ENCODE measurements at regions not wholly inside any gene's neighbourhood (a gene's known extent, or its start where the extent isn't known, plus 50 kb on each side); places are given as distances from the start of the nearest gene placed in this dataset.

DNA sequence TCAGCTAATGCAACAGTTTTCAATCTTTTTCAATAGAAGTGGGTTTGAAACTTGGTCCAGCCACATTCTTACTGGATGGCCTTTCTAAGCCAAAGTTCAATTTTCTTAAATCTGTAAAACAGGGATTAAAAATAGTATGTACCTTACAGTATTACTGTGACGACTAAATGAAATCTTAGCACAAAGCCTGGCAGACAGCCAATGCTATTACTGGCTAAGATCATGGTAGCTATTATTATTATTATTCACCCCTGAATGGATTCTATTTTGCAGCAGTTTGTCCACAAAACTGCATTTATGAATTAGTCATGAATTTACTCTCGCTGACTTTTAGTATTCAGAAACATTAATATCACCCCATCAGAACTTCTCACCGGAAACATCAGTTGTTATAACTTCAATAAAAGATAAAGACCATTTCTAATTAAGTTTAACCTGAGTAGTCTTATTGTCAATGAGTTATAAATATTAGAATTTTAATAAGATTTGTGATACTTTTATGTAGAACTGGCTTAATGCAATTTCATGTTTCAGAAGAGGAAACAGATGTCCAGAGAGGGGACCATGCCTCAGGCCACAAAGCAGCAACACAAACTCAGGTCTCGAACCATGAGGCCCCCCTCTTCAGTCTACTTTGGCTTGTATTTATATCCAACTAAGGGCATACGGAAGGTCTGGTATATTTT lies 468.2 kb downstream of the ARHGEF28 start:
- DNase-seq (ENCODE audit: low read depth in 2 of 2): no peak

DNA sequence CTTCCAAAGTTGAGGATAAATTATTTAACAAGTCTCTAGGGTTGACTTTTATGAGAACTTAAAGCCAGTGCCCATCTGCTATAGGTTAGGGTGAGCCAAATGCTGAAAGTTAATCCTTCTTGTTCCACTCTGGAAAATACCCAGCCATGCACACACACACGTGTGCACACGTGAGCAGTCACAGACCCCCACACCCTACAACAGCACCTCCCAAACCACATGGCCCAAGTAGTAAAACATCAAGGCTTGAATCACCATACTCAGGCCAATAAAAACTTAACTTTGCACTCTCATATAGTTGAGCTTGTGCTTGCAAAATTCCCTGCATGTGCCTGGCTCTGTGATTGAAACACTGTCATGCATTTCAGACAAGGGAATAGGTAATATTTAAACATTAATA lies 467.6 kb downstream of the ARHGEF28 start:
- DNase-seq (ENCODE audit: low read depth in 2 of 2): no peak

DNA sequence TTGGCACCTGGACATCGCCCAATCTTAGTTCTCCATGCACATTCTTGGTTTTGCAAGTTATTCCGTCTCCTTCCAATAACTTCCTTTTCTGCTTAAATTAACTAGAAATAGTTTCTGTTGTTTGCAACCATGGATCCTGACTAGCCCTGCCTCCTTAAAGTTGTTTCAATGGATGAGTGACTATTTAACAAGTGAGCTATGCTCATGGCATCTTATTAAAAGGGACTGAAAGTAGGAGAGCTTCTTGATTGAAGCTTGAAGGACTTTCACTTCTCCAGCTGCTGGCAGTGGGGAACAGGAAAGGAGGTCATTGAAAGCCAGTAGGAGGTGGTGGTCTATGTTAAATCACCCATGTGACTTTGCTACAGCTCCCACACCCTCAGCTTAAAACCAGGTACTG lies 466.8 kb downstream of the ARHGEF28 start:
- no peak for DNase-seq (ENCODE audit: low read depth in 2 of 2)

DNA sequence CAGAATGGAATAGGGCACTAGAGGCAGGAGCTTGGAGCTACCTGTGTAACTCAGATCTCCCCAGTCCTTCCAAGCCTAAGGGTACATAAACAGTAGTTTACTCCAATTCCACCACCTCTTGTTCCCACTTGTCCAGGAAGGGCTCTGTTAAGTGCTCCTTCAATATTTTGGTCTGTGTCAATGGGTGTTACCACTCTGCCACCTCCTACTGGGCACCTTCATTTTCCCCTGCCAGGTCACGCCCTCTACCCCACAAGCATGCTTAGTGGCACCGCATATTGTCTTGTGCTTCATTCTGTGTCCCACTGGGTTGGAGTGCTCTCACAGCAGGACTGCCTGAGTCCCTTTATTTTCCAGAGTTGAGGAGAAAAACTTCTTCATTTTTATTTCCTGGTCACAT lies 459.8 kb downstream of the ARHGEF28 start:
- DNase-seq (ENCODE audit: low read depth in 2 of 2): no peak

DNA sequence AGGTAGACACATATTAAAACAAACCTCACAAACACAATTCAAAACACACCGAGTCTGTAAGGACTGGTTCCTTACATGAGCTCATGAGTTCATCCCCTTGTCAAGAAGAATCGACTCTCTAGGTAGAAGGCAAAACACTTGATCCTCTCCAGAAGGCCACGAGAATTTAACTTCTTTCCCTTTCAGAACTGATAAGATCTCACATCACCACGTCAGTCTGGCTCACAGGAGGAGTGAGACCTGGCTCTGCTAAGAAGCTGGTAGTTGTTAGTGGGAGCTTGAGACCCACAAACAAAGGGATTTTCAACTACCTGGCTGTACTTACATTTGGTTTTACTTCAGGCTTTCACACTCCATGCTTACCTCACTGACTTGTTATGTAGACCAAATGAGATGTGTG lies 459.2 kb downstream of the ARHGEF28 start:
- no peak for DNase-seq (ENCODE audit: low read depth in 2 of 2)

DNA sequence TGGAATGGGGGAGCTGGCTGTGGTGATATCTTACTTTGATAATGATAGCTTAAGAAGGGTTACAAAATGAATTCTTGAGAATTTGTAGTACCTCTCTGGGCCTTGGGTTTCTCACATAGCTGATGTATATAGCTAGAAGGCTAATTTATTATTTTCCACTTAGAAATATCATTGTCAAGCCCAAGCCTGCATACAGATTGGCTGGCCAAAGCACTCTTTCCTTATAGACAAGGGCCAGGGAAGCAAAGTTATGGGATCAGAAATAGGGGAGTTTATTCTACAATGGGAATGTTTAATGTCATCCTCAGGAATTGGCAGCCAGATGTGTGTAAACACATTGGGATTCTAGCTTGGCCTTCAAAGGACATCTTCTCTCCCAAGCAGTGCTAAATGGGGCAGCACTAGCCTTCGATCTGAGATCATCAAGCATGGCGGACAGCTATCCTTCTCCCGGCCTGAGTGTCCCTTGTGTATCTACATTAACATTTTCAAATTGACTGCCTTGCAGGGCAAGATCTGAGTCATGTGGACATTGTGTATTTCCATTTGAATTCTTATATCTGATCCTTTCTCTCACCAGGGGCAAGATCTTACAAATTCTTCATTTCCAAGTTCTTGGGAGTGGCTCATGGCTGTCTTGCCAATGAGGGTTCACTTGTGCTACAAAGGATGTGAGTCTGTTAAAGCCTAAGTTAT lies 457.2 kb downstream of the ARHGEF28 start:
- no peak for DNase-seq (ENCODE audit: low read depth in 2 of 2)

DNA sequence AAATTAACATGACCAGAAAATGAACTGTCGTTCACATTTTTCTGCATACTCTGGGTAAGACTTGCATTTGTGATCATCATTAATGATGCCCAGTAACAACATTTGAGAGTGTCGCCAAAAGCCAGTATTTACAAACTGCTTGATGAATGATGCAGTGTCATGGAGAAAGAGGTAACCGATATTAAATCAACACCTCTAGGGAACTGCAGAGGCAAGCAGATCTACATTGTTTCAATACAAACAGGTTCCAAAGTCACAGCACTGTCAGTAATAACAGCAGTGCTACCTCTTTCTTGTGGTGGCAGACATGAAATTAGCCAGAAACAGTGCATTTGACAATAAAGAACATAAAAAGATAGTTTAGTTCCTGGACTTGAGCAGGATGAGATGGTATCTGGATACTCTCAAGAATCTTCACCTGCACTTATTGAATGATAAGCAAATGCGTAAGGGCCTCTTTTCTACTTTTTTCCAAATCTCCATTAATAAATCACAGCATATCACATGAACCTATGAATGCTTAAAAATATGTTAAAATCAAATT lies 456.6 kb downstream of the ARHGEF28 start:
- no peak for DNase-seq (ENCODE audit: low read depth in 2 of 2)

DNA sequence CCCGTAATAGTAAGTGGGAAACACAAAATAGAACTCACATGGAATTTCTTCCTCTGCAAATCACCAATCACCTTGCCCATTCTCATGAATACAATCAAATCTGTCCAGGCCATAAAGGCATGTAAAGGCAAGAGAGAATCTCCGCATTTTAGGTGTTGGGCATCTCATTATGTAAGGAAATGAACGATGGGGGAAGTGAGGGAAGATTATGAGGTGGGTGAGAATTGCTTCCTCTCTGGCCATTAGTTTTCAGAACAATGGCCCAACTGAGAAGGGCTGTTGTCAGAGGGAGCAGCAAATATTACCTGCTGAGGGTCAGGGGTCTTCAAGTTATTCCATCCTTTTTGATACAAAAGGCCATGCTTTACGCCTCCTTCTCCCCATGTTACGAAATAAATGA lies 455.1 kb downstream of the ARHGEF28 start:
- DNase-seq (ENCODE audit: low read depth in 2 of 2): no peak

DNA sequence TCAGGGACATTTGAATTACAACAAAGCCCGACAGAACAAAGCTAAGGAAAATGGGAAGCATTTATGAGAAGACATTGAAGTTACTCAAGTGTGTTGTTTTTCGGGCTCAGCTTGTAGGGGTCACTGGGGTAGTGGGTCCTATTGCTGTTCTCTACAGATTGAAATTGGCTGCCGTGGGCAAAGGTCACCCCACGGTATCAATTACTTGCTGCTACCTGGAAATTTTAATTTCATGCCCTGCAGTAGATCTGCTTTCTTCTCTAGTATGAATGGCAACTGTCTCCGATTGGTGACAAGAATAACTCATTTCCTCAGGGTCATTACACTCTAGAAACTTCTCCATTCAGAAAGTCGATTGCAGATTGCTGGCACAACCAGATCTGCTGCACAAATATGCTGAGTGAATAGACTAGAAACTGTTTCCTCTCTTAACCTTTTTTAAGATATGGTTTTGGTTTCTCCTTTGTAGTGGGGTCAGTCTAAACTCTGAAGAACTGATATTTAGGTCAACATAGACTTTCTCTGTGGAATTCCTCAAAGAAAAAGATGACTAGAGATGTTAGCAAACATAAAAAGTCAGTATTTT lies 454.1 kb downstream of the ARHGEF28 start:
- DNase-seq (ENCODE audit: low read depth in 2 of 2): no peak

DNA sequence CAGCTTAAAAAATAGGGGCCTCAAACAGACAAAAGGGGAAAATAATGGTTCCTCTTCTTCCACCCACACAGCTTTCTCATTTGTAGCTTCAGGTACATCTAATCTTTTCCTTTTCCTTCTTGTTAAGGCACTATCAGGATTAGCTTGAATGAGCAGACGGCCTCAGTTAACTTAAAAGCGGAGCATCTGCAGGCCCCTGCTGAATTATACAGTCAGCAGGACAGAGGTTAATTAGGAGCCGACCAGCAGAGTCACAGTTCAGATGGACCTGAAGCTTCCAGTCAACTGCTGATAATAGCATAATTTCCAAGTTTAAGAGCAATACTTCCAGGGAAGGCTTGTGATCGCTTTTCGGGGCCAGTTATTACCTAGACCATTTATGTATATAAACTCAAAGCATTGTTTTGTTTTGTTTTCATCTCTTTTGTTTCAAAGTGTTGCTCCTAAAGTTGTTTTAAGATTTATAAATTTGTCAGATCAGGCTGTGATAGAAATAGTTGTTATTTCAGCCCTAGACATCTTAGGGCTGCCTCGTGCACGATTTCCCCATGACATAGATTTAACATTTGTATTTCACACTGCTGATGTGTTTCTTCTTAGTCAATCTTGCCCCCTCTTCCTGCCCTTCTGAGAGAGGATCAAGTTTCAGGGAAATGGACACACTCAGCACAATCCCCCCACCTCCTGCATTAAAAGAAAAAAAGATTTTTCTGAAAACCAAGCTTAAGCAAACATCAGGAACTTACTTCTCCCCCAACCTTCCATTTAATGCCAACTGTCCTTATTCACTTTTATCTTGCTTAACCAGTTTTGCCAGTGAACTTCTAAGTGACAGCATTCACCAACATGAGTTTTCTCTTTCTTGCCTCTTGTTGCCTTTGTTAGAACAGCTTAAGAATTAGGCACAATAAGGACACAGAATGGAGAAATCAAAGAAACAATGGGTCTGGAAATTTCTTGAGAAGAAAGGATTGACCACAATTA lies 449.8 kb downstream of the ARHGEF28 start:
- DNase-seq (ENCODE audit: low read depth in 2 of 2): no peak

DNA sequence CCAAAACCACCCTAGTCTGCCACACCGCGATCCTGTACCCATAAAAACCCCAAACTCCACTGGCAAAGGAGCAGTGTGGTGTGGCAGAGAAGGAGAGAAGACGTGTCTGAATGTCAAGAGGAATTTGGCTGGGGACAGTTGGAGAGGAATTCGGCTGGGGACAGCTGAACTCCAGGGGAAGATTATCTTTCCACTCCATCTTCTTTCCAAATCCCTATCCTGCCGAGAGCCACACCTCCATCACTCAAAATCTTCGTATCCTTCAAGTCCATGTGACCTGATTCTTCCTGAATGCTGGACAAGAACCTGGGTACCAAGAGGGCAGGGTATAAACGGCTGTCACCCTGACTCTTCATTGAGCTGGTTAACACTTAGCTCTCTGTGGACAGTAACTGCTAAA lies 448.1 kb downstream of the ARHGEF28 start:
- no peak for DNase-seq (ENCODE audit: low read depth in 2 of 2)

DNA sequence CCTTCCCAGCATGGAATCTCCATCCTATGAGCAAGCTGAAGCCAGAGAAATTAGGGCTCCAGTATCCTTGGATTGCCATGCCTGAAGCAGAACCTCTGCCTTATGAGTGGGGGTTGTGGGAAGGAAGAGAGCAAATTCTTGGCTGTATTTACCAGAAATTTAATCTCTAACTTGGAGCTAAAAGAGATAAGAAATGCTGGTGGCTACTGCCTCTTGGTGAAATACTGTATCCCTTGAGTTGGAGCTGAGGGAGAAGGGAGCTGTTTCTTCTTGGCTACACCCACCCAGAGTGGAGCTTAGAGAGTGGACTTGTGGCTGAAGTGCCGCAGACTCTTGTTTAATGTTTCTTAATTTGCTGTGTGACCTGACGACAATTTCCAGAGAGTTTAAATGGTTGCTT lies 447.3 kb downstream of the ARHGEF28 start:
- no peak for DNase-seq (ENCODE audit: low read depth in 2 of 2)

DNA sequence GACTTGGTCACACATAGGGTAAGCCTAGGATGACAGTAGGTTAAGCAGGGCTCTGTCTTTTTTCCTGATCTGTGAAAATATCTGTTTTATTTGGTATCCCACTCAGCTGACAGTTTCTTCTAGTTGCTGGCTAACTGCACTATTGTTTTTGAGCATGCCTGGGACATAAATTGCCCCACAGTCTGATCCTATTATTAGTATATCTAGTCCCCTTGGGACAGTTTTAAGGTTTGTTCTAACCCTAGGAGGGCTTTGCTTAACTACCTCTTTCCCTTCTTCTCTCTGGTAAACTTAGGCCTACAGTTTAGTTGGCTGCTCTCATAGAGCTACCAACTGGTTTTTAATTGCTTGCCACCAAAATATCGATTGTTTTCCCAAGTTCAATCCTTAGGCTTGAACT lies 446.6 kb downstream of the ARHGEF28 start:
- DNase-seq (ENCODE audit: low read depth in 2 of 2): no peak

DNA sequence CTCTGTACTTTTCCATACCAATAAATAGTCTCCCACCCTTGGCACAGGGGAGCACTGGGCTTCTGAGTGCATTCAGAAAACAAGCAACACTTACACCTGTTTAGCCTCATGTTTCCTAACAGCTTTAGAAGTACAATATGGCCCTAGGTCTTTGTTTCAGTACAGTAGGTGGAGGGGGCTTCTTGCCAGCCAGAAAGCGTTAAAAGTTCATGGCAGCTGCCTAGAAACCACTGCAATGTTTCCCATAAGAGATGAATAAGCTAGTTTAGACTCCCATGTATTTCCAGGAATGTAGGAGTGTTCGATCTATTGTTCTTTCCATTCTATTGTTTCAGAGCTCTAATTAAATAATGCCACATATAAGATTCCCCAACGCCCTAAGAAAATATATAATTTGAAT lies 444.8 kb downstream of the ARHGEF28 start:
- no peak for DNase-seq (ENCODE audit: low read depth in 2 of 2)

DNA sequence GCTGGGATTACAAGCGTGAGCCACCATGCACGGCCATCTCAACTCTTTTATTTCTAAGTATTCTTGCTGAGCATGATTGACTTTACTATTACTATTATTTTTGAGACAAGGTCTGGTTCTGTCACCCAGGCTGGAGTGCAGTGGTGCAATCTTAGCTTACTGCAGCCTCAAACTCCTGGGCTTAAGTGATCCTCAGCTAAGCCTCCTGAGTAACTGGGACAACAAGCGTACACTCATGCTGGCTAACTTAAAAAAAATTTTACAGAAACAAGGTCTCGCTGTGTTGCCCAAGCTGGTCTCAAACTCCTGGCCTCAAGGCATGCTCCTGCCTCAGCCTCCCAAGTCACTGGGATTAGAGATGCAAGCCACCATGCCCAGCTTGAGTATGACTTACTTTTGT lies 443.7 kb downstream of the ARHGEF28 start:
- no peak for DNase-seq (ENCODE audit: low read depth in 2 of 2)

DNA sequence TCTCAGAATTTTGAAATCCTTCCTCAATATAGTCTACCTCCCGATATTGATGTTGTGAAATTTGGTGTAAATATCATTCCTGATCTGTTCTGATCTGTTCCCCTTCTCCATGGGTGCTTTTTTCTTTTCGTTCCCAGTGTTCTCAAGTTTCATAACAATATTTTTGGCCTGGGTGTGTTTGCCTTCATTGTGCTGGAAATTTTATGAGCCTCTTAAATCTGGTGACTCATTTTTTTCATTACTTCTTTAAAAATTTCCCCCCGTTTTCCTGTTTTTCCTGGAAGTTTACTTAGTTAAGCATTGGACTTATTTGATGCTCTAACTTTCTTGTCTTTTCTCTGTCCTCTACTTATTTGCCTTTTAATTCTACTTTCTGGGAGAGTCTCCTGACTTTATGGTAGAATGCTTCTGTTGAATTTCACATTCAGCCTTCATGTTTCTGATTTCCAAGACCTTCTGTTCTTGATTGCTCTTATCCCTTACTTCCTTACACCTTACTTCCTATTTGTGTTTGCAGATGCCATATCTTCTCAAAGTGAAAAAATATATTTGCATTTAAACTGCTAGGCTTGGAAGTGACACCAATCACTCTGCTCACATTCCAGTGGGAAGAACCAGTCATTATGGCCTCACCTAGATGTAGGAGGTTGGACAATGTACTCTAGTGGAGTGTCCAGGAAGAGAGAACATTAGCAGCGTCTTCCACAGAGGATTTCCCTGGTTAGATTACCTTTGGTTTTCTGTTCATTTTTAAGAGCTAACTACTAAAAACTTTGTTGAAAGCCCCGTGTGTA lies 441.9 kb downstream of the ARHGEF28 start:
- no peak for DNase-seq (ENCODE audit: low read depth in 2 of 2)

DNA sequence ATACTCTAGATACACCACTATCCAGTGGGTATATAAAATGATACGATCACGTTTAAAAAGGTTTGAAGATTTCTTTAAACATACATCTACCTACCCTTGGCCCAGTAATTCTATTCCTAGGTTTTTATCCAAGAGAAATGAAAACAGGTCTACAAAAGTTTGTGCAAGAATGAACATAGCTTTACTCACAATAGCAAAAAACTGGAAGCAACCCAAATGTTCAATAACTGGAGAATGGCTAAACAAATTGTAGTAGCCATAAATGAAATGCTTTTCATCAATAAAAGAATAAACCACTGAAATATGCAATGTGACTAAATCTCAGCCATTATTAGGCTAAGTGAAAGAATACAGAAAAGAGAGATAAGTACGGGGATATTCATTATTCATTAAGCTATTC lies 438.9 kb downstream of the ARHGEF28 start:
- DNase-seq (ENCODE audit: low read depth in 2 of 2): no peak

DNA sequence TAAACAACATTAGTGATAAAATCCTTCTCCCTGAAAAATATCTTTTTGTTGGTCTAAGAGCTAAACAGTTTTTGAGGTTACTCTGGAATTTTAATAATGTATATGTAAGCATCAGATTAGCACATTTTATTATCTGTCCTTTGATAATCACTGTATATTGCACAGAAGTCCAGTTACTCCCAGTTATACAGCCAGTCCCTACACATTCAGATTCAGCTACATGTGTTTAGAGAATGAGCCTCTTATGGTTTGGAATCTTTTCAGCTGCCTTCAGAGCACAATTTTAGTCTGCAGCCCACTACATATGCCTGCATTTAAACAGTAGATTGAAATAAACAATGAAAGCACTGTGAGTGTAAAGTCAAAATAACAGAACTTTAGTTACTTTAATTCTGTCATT lies 438.2 kb downstream of the ARHGEF28 start:
- no peak for DNase-seq (ENCODE audit: low read depth in 2 of 2)

DNA sequence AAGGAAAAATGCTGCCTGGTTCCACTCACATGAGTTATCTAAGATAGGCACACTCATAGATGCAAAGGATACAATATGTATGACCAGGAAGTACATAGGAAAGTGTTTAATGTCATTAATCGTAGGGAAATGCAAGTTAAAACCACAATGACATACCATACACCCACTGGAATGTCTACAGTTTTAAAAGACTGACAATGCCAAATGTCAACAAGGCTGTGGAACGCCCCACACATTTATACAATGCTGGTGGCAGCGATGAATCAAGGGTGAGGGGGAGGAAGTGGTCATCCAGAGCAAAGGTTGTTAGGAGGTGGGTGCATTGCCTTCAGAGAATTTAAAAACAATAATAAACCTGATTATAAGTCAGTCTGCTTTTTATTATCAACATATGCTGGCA lies 437.8 kb downstream of the ARHGEF28 start:
- no peak for DNase-seq (ENCODE audit: low read depth in 2 of 2)

DNA sequence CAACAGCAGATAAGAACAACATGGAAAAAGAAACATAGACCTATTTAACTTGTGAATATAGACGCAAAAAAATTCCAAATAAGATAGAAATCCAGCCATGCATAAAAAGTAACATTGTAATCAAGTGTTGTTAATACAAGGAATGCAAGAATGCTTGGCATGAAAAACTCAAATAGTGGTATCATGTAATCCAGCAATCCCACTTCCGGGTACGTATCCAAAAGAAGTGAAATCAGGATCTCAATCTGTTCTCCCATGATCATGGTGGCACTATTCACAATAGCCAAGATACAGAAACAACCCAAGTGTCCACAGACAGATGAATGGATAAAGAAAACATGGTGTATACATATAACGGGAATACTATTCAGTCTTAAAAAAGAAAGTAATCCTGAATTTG lies 437.4 kb downstream of the ARHGEF28 start:
- DNase-seq (ENCODE audit: low read depth in 2 of 2): no peak

DNA sequence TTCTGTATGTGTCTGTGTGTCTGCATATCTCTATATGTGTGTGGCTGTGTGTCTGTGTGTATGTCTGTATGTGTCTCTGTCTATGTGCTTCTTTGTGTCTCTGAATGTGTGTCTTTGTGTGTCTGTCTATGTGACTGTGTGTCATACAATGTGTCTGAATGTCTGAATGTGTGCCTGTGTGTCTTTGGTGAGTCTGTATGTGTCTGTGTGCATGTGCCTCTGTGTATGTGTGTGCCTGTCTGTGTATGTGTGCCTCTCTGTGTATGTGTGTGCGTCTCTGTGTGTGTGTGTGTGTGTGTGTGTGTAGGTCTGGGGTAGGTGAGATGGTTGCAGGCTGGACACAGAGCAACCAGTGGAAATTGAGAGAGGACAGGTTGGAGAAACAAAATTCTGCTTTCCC lies 435.3 kb downstream of the ARHGEF28 start:
- no peak for DNase-seq (ENCODE audit: low read depth in 2 of 2)
